CD14-positive monocyte (primary cell): ENCODE measurements at regions not wholly inside any gene's neighbourhood (a gene's known extent, or its start where the extent isn't known, plus 50 kb on each side); places are given as distances from the start of the nearest gene placed in this dataset.

Source experiments
- DNase-seq, 3 donors: peaks; one replicate each; pipeline ENCODE4 v3.0.0-alpha.2; 2011 to 2022
- H2AFZ ChIP-seq: 2 replicates; pipeline ENCODE4 v1.6.0; 2012; ENCODE audit warnings: mild to moderate bottlenecking, low read depth, low read length, inconsistent platforms; ENCODE audit not compliant: insufficient read depth, poor library complexity, severe bottlenecking
- H3K27ac ChIP-seq, 2 donors: 1 replicate in 1 of 2; 2 replicates in 1 of 2; pipeline ENCODE4 v1.5.1; 2012 to 2013; ENCODE audit warnings: low read length in 2 of 2, control low read depth in 1 of 2, inconsistent platforms in 1 of 2, low read depth in 1 of 2, mild to moderate bottlenecking in 1 of 2
- H3K27me3 ChIP-seq, 2 donors: one replicate each; pipeline versions ENCODE4 v1.6.0 to v1.6.1; 2011 to 2013; ENCODE audit warnings: low read length in 2 of 2; ENCODE audit not compliant: control insufficient read depth in 2 of 2, insufficient read depth in 2 of 2
- H3K36me3 ChIP-seq, 2 donors: replicated peaks in 1 of 2; 1 replicate in 1 of 2; 2 replicates in 1 of 2; pipeline versions ENCODE4 v1.5.1 to v1.6.1; 2012 to 2013; ENCODE audit warnings: low read length in 2 of 2, control low read depth in 1 of 2, inconsistent platforms in 1 of 2, mild to moderate bottlenecking in 1 of 2; ENCODE audit not compliant: insufficient read depth in 2 of 2, control insufficient read depth in 1 of 2
- H3K4me1 ChIP-seq, 2 donors: 1 replicate in 1 of 2; 2 replicates in 1 of 2; pipeline versions ENCODE4 v1.5.1 to v1.6.1; 2012 to 2013; ENCODE audit warnings: low read length in 2 of 2, control low read depth in 1 of 2, inconsistent platforms in 1 of 2, mild to moderate bottlenecking in 1 of 2, moderate library complexity in 1 of 2; ENCODE audit not compliant: insufficient read depth in 2 of 2, control insufficient read depth in 1 of 2
- H3K4me2 ChIP-seq: replicated peaks from 2 replicates; pipeline ENCODE3; 2012; ENCODE audit warnings: low read length, moderate library complexity, mild to moderate bottlenecking; ENCODE audit not compliant: poor library complexity, severe bottlenecking; ENCODE audit errors: extremely low read depth
- H3K4me3 ChIP-seq, 3 experiments: fragments of 200-600 bp in 1 of 3; sonication (generic) in 1 of 3; replicated peaks in 1 of 3; 1 replicate in 2 of 3; 2 replicates in 1 of 3; pipeline ENCODE4 v1.5.1; 2011 to 2013; ENCODE audit warnings: low read length in 3 of 3, mild to moderate bottlenecking in 3 of 3, control low read depth in 2 of 3, low read depth in 2 of 3, inconsistent platforms in 1 of 3, moderate library complexity in 1 of 3
- H3K79me2 ChIP-seq: 2 replicates; pipeline ENCODE4 v1.6.0; 2012; ENCODE audit warnings: mild to moderate bottlenecking, control low read depth, inconsistent platforms, low read length, moderate library complexity; ENCODE audit not compliant: insufficient read depth
- H3K9ac ChIP-seq: 2 replicates; pipeline ENCODE4 v1.6.0; 2017; ENCODE audit warnings: low read length, mild to moderate bottlenecking; ENCODE audit not compliant: insufficient read depth, poor library complexity, severe bottlenecking
- H3K9me3 ChIP-seq, 2 donors: replicated peaks in 1 of 2; 1 replicate in 1 of 2; 2 replicates in 1 of 2; pipeline versions ENCODE4 v1.5.1 to v1.6.1; 2012 to 2013; ENCODE audit warnings: low read length in 2 of 2, control low read depth in 1 of 2; ENCODE audit not compliant: control insufficient read depth in 1 of 2, insufficient read depth in 1 of 2
- H4K20me1 ChIP-seq: 2 replicates; pipeline ENCODE4 v1.6.0; 2012; ENCODE audit warnings: mild to moderate bottlenecking, low read length, control low read depth, moderate library complexity; ENCODE audit not compliant: insufficient read depth
- H3K27ac Mint-ChIP-seq, 7 donors: one replicate each; pipeline ENCODE4 v1.8.0; 2020; ENCODE audit warnings: mild to moderate bottlenecking in 7 of 7, mixed read lengths in 7 of 7, moderate library complexity in 6 of 7, inconsistent platforms in 2 of 7
- H3K27me3 Mint-ChIP-seq, 3 donors: one replicate each; pipeline ENCODE4 v1.8.0; 2021 to 2022; ENCODE audit warnings: low read depth in 3 of 3, mild to moderate bottlenecking in 3 of 3, mixed read lengths in 3 of 3, moderate library complexity in 3 of 3, inconsistent platforms in 1 of 3
- H3K36me3 Mint-ChIP-seq, 2 donors: one replicate each; pipeline ENCODE4 v1.8.0; 2020; ENCODE audit warnings: mixed read lengths in 2 of 2, inconsistent platforms in 1 of 2, mild to moderate bottlenecking in 1 of 2
- H3K4me1 Mint-ChIP-seq: one replicate; pipeline ENCODE4 v1.8.0; 2020; ENCODE audit warnings: mild to moderate bottlenecking, mixed read lengths
- H3K4me3 Mint-ChIP-seq, 2 donors: one replicate each; pipeline ENCODE4 v1.8.0; 2020; ENCODE audit warnings: mild to moderate bottlenecking in 2 of 2, mixed read lengths in 2 of 2, moderate library complexity in 1 of 2
- H3K9me3 Mint-ChIP-seq, 7 donors: one replicate each; pipeline ENCODE4 v1.8.0; 2020 to 2022; ENCODE audit warnings: mixed read lengths in 7 of 7, mild to moderate bottlenecking in 6 of 7, moderate library complexity in 6 of 7, inconsistent platforms in 2 of 7
- CTCF ChIP-seq: fragments of 200-600 bp; IDR thresholded peaks from one replicate; pipeline ENCODE4 v1.8.0; 2022; ENCODE audit warnings: antibody characterized with exemption, mild to moderate bottlenecking
- WGBS: methylation state at CpG from one replicate; pipeline ENCODE4 v1.1.5; 2013; ENCODE audit warnings: missing lambda C conversion rate; ENCODE audit not compliant: insufficient coverage; 5-methylcytosine and 5-hydroxymethylcytosine counted together
- intact Hi-C, 2 donors: fragments of 100-400 bp; cut with micrococcal nuclease; formaldehyde crosslinking; loops; one replicate each; pipeline versions ENCODE4 v1.15.0 to v1.15.1; 2023

GRCh38 chr2:138910427-138910826 lies 130.2 kb upstream of the NXPH2 start:
- intact Hi-C loops, result no loop called here
- Mint-ChIP-seq H3K4me3 (no peak overlapping the region), H3K4me1 (no peaks in the 10 kb centered on the region), H3K36me3 (no peaks in the 10 kb centered on the region), H3K27me3 (no peaks in the 10 kb centered on the region), H3K27ac (no peak overlapping the region), H3K9me3 (peaks cover 2 to 4% (median 4%) of the 10 kb centered on the region in 7 donors)
- Histone ChIP-seq H3K4me3 (no peak overlapping the region), H2AFZ (no peak overlapping the region), H3K36me3 (no peaks in the 10 kb centered on the region), H3K79me2 (no peaks in the 10 kb centered on the region), H3K27ac (no peak overlapping the region), H3K4me2 (no peak overlapping the region), H3K9ac (no peak overlapping the region), H3K27me3 (no peaks in the 10 kb centered on the region), H4K20me1 (no peaks in the 10 kb centered on the region), H3K9me3 (no peaks in the 10 kb centered on the region), H3K4me1 (no peaks in the 10 kb centered on the region)
- DNase-seq, result no peak
- WGBS, result no CpG with 5 or more reads among the region's 1 CpG
- TF ChIP-seq CTCF, result no peak

GRCh38 chr2:138906549-138906948 lies 126.4 kb upstream of the NXPH2 start:
- Mint-ChIP-seq H3K36me3 (no peaks in the 10 kb centered on the region), H3K4me1 (no peaks in the 10 kb centered on the region), H3K4me3 (no peak overlapping the region), H3K9me3 (peaks cover 2 to 11% (median 5%) of the 10 kb centered on the region in 7 donors), H3K27me3 (peaks cover 0 to 2% (median 0%) of the 10 kb centered on the region in 3 donors), H3K27ac (no peak overlapping the region)
- Histone ChIP-seq H3K4me3 (no peak overlapping the region), H3K9ac (no peak overlapping the region), H4K20me1 (no peaks in the 10 kb centered on the region), H3K4me2 (no peak overlapping the region), H3K36me3 (no peaks in the 10 kb centered on the region), H3K27ac (no peak overlapping the region), H3K79me2 (no peaks in the 10 kb centered on the region), H2AFZ (no peak overlapping the region), H3K4me1 (no peaks in the 10 kb centered on the region), H3K9me3 (peaks cover 6 to 11% of the 10 kb centered on the region in 2 donors), H3K27me3 (no peaks in the 10 kb centered on the region)
- intact Hi-C loops, result no loop called here
- WGBS, result 88% methylated on average over 1 of the region's 2 CpGs
- DNase-seq, result no peak
- TF ChIP-seq CTCF, result no peak
